Trophoblast cell (in vitro differentiated cells and primary cell): ENCODE measurements at regions not wholly inside any gene's neighbourhood (a gene's known extent, or its start where the extent isn't known, plus 50 kb on each side); places are given as distances from the start of the nearest gene placed in this dataset.
"Not testable (repeated sequence)": the region's sequence is repeated elsewhere in the genome, so short reads cannot be mapped to it uniquely, and the experiment has no call there.

Experiments
- DNase-seq, 2 donors: peaks; one replicate each; pipeline ENCODE4 v3.0.0-alpha.2; 2016
- H2AFZ ChIP-seq: 2 replicates; pipeline ENCODE4 v1.6.1; 2013; ENCODE audit warnings: low read length, moderate library complexity, mild to moderate bottlenecking; ENCODE audit not compliant: insufficient read depth, poor library complexity
- H2AK5ac ChIP-seq: 2 replicates; pipeline ENCODE4 v1.6.1; 2013; ENCODE audit warnings: mild to moderate bottlenecking, low read length
- H2BK120ac ChIP-seq: 2 replicates; pipeline ENCODE4 v1.6.1; 2013; ENCODE audit warnings: low read length, mild to moderate bottlenecking, moderate library complexity; ENCODE audit not compliant: insufficient read depth, poor library complexity
- H2BK12ac ChIP-seq: 2 replicates; pipeline ENCODE4 v1.6.1; 2013; ENCODE audit warnings: mild to moderate bottlenecking, low read length, moderate library complexity
- H2BK5ac ChIP-seq: 2 replicates; pipeline ENCODE4 v1.6.1; 2013; ENCODE audit warnings: low read length, low read depth, moderate library complexity, mild to moderate bottlenecking; ENCODE audit not compliant: poor library complexity
- H3K14ac ChIP-seq: 2 replicates; pipeline ENCODE4 v1.6.1; 2013; ENCODE audit warnings: mild to moderate bottlenecking, low read length
- H3K18ac ChIP-seq: 2 replicates; pipeline ENCODE4 v1.6.1; 2013; ENCODE audit warnings: mild to moderate bottlenecking, low read length
- H3K23ac ChIP-seq: 2 replicates; pipeline ENCODE4 v1.6.1; 2013; ENCODE audit warnings: low read length
- H3K27ac ChIP-seq: 2 replicates; pipeline ENCODE4 v1.5.1; 2013; ENCODE audit warnings: low read depth, mild to moderate bottlenecking, inconsistent platforms, low read length, moderate library complexity
- H3K27me3 ChIP-seq: 2 replicates; pipeline ENCODE4 v1.6.1; 2013; ENCODE audit warnings: inconsistent platforms, mild to moderate bottlenecking, low read length, moderate library complexity; ENCODE audit not compliant: insufficient read depth
- H3K36me3 ChIP-seq, 2 experiments: 1 replicate in 1 of 2; 2 replicates in 1 of 2; pipeline ENCODE4 v1.6.1; 2013; ENCODE audit warnings: low read length in 2 of 2, mild to moderate bottlenecking in 2 of 2, moderate library complexity in 1 of 2; ENCODE audit not compliant: insufficient read depth in 2 of 2, control insufficient read depth in 1 of 2
- H3K4ac ChIP-seq: 2 replicates; pipeline ENCODE4 v1.6.1; 2013; ENCODE audit warnings: low read depth, mild to moderate bottlenecking, low read length, moderate library complexity
- H3K4me1 ChIP-seq, 2 experiments: 1 replicate in 1 of 2; 2 replicates in 1 of 2; pipeline ENCODE4 v1.6.1; 2013; ENCODE audit warnings: low read length in 2 of 2, mild to moderate bottlenecking in 2 of 2, moderate library complexity in 1 of 2; ENCODE audit not compliant: insufficient read depth in 2 of 2, control insufficient read depth in 1 of 2
- H3K4me2 ChIP-seq: 2 replicates; pipeline ENCODE4 v1.6.1; 2013; ENCODE audit warnings: inconsistent platforms, mild to moderate bottlenecking, low read length, moderate library complexity
- H3K4me3 ChIP-seq: 2 replicates; pipeline ENCODE4 v1.5.1; 2013; ENCODE audit warnings: mild to moderate bottlenecking, low read depth, low read length, inconsistent platforms
- H3K79me1 ChIP-seq: one replicate; pipeline ENCODE4 v1.6.1; 2013; ENCODE audit warnings: low read length
- H3K79me2 ChIP-seq: 2 replicates; pipeline ENCODE4 v1.6.1; 2013; ENCODE audit warnings: low read length, mild to moderate bottlenecking; ENCODE audit not compliant: control insufficient read depth, insufficient read depth, poor library complexity
- H3K9ac ChIP-seq: 2 replicates; pipeline ENCODE4 v1.6.1; 2013; ENCODE audit warnings: mild to moderate bottlenecking, low read length
- H3K9me3 ChIP-seq: 2 replicates; pipeline ENCODE4 v1.6.1; 2013; ENCODE audit warnings: low read depth, mild to moderate bottlenecking, control low read depth, inconsistent platforms, low read length; ENCODE audit not compliant: insufficient read depth
- H4K12ac ChIP-seq: 2 replicates; pipeline ENCODE4 v1.6.1; 2013; ENCODE audit warnings: low read depth, mild to moderate bottlenecking, low read length, moderate library complexity
- H4K8ac ChIP-seq: 2 replicates; pipeline ENCODE4 v1.6.1; 2013; ENCODE audit warnings: low read depth, mild to moderate bottlenecking, low read length, moderate library complexity
- H4K91ac ChIP-seq: one replicate; pipeline ENCODE4 v1.6.1; 2013; ENCODE audit warnings: low read depth, mild to moderate bottlenecking, low read length, moderate library complexity
- WGBS: extraction: QIAGEN DNeasy Blood & Tissue Kit; methylation state at CpG from one replicate; pipeline ENCODE4 v1.1.7; 2013; ENCODE audit warnings: missing lambda C conversion rate; ENCODE audit not compliant: insufficient read length, insufficient coverage; ENCODE audit errors: extremely low coverage; 5-methylcytosine and 5-hydroxymethylcytosine counted together

GRCh38 chr5:174471528-174471927 lies 252.9 kb upstream of the MSX2 start:
- H3K9me3 ChIP-seq, H3K4me3 ChIP-seq, H2BK5ac ChIP-seq, H3K23ac ChIP-seq, H3K36me3 ChIP-seq, H3K79me2 ChIP-seq, H4K8ac ChIP-seq, H2AFZ ChIP-seq, DNase-seq, H3K4ac ChIP-seq, H3K14ac ChIP-seq, H3K4me2 ChIP-seq, H3K18ac ChIP-seq, H3K79me1 ChIP-seq, H2BK12ac ChIP-seq, H2AK5ac ChIP-seq, H4K91ac ChIP-seq, H3K4me1 ChIP-seq, H3K27me3 ChIP-seq, H2BK120ac ChIP-seq, H3K9ac ChIP-seq, H3K27ac ChIP-seq, H4K12ac ChIP-seq: not testable (repeated sequence)
- no CpG with 5 or more reads among the region's 3 CpGs for WGBS

- no peak overlapping the region for H3K14ac ChIP-seq
- H2BK120ac ChIP-seq = no peak overlapping the region
- no peak overlapping the region for H3K23ac ChIP-seq
- no CpG with 5 or more reads among the region's 2 CpGs for WGBS
- no peak overlapping the region for H3K18ac ChIP-seq
- no peak overlapping the region for H3K4me3 ChIP-seq
- H2BK5ac ChIP-seq = no peak overlapping the region
- no peak overlapping the region for H4K8ac ChIP-seq
- no peaks in the 10 kb centered on the region for H3K4me1 ChIP-seq
- no peak overlapping the region for H3K4ac ChIP-seq
- H4K91ac ChIP-seq = no peak overlapping the region
- H3K27ac ChIP-seq = no peak overlapping the region
- H4K12ac ChIP-seq = no peak overlapping the region
- H3K36me3 ChIP-seq = no peaks in the 10 kb centered on the region
- H3K4me2 ChIP-seq = no peak overlapping the region
- peaks cover 4% of the 10 kb centered on the region for H3K9me3 ChIP-seq
- no peak overlapping the region for H2AK5ac ChIP-seq
- no peak overlapping the region for H3K9ac ChIP-seq
- H3K79me1 ChIP-seq = no peaks in the 10 kb centered on the region
- no peaks in the 10 kb centered on the region for H3K79me2 ChIP-seq
- no peak overlapping the region for H2BK12ac ChIP-seq
- no peaks in the 10 kb centered on the region for H3K27me3 ChIP-seq
- no peak for DNase-seq
- H2AFZ ChIP-seq = no peak overlapping the region
Observed at GRCh38 chr5:174472956-174473355, 251.4 kb upstream of the MSX2 start.

GRCh38 chr5:174476001-174476400 lies 248.4 kb upstream of the MSX2 start:
- H2BK12ac ChIP-seq, H4K8ac ChIP-seq, H3K4ac ChIP-seq, H3K79me2 ChIP-seq, H2BK5ac ChIP-seq, H3K4me3 ChIP-seq, H2AFZ ChIP-seq, H3K14ac ChIP-seq, H2AK5ac ChIP-seq, DNase-seq, H3K9ac ChIP-seq, H3K18ac ChIP-seq, H4K91ac ChIP-seq, H3K36me3 ChIP-seq, H3K9me3 ChIP-seq, H3K27ac ChIP-seq, H3K4me1 ChIP-seq, H4K12ac ChIP-seq, H3K79me1 ChIP-seq, H3K23ac ChIP-seq, H2BK120ac ChIP-seq, H3K27me3 ChIP-seq, H3K4me2 ChIP-seq: not testable (repeated sequence)
- WGBS = no CpG with 5 or more reads among the region's 3 CpGs

GRCh38 chr5:174479325-174479724 lies 245.1 kb upstream of the MSX2 start:
- DNase-seq = no peak
- Histone ChIP-seq H3K4me1 (no peaks in the 10 kb centered on the region), H4K12ac (no peak overlapping the region), H2BK120ac (no peak overlapping the region), H3K79me1 (peaks cover 2% of the 10 kb centered on the region), H2AFZ (no peak overlapping the region), H3K9me3 (peaks cover 5% of the 10 kb centered on the region), H3K4me2 (no peak overlapping the region), H3K79me2 (no peaks in the 10 kb centered on the region), H3K14ac (no peak overlapping the region), H3K27me3 (no peaks in the 10 kb centered on the region), H2BK5ac (no peak overlapping the region), H3K9ac (no peak overlapping the region), H2BK12ac (no peak overlapping the region), H3K23ac (no peak overlapping the region), H3K4me3 (no peak overlapping the region), H3K4ac (no peak overlapping the region), H3K27ac (no peak overlapping the region), H2AK5ac (no peak overlapping the region), H3K36me3 (peaks cover 0 to 1% of the 10 kb centered on the region in 2 experiments), H4K91ac (no peak overlapping the region), H4K8ac (no peak overlapping the region), H3K18ac (no peak overlapping the region)
